ENCODE measurements at regions not wholly inside any gene's neighbourhood (a gene's known extent, or its start where the extent isn't known, plus 50 kb on each side); places are given as distances from the start of the nearest gene placed in this dataset.

- DNase-seq (ENCODE audit: low read depth in 2 of 3, low spot score in 2 of 3) = no peak
These were observed 244.7 kb upstream of the CELF2 start for GRCh38 chr10:10772874-10773508.

DNA sequence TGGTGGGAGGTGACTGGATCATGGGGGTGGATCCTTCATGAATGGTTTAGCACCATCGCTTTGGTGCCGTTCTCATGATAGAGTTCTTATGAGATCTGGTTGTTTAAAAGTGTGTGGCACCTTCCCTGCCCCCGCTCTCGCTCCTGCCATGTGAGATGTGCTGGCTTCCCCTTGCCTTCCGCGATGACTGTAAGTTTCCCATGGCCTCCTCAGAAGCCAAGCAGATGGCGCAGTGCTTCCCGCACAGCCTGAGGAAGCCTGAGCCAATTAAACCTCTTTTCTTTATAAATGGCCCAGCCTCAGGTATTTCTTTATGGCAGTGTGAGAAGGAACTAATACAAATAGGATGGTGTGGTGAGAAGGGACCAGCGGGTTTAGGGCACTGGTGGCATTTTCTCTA lies 243.3 kb upstream of the CELF2 start:
- no peak for DNase-seq (ENCODE audit: low read depth in 2 of 3, low spot score in 2 of 3)

DNA sequence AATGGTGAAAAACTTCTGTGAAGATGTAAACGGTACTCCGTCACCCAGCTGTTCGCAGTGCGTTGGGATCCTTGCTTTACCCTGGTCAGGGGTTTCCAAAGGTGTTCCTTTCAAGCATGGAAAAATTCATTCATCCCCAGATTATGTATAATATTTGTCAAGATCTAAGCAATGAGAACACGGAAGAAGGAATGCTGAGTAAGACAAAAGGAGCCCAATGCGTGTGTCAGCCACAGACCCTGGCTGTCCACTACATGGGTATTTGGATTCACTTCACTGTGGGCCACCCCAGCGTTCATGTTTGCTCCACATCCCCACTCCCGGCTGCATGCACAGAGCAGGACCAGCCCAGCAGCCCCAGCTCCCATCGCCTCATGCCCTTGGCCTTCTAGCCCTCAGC lies 241.3 kb upstream of the CELF2 start:
- no peak for DNase-seq (ENCODE audit: low read depth in 2 of 3, low spot score in 2 of 3)

- no peak for DNase-seq (ENCODE audit: low read depth in 2 of 3, low spot score in 2 of 3)
These were observed 240.4 kb upstream of the CELF2 start for GRCh38 chr10:10777279-10777678.

GRCh38 chr10:10777723-10778122 lies 239.9 kb upstream of the CELF2 start:
- DNase-seq (ENCODE audit: low read depth in 2 of 3, low spot score in 2 of 3) = no peak

GRCh38 chr10:10778959-10779358 lies 238.7 kb upstream of the CELF2 start:
- DNase-seq (ENCODE audit: low read depth in 2 of 3, low spot score in 2 of 3) = no peak

DNA sequence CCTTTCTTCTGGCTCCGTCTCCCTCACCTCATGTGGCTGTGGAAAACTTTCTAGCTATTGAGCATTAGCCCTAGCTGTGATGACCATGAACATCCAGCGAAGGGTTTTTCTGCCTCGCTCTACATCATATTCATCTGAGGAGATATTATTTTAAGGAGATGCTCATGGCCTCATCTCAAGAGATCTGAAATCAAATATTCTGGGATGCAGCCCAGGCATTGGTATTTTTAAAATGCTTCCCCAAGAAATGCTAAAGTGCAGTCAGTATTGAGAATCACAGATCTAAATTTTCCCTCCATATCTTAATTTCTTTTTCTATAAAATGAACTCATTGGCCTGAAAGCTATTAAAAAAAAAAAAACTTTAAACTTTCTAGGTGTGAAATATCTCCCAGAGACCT lies 238.2 kb upstream of the CELF2 start:
- no peak for DNase-seq (ENCODE audit: low read depth in 2 of 3, low spot score in 2 of 3)

- DNase-seq (ENCODE audit: low read depth in 2 of 3, low spot score in 2 of 3) = no peak
These were observed 236.9 kb upstream of the CELF2 start for GRCh38 chr10:10780746-10781145.

DNA sequence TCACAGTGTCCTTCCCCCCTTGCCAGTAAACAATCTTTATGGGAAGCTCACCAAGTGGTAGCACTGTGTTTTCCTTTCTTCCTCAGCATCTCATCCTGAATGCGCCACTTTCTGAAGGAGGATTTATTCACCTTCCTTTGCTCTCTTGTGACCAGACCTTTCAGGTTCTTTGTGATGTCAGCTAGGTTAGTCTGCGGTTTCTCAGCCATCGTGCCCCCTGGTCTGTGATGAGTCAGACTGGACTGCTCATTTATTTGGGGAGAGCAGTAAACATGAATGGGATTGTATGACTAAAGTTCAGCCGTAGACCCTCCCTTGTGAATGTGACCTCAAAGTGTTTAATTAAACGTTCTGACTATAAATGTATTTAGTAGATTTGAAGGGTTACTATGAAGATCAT lies 235.1 kb upstream of the CELF2 start:
- no peak for DNase-seq (ENCODE audit: low read depth in 2 of 3, low spot score in 2 of 3)

DNA sequence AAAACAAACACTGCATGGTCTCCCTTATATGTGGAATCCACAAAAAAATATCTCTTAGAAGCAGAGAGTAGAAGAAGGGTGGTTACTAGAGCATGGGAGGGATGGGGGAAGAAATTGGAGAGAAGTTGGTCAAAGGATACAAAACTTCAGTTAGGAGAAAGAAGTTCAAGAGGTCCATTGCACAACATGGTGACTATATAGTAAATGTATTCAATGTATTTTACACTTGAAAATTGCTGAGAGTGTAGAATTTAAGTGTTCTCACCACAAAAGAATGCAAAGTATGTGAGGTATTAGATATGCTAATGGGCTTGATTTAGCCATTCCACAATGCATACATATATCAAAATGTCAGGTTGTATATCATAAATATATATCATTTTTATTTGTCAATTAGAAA lies 232.0 kb upstream of the CELF2 start:
- no peak for DNase-seq (ENCODE audit: low read depth in 2 of 3, low spot score in 2 of 3)

GRCh38 chr10:10786109-10787090 lies 231.3 kb upstream of the CELF2 start:
- no peak for DNase-seq (ENCODE audit: low read depth in 2 of 3, low spot score in 2 of 3)

DNA sequence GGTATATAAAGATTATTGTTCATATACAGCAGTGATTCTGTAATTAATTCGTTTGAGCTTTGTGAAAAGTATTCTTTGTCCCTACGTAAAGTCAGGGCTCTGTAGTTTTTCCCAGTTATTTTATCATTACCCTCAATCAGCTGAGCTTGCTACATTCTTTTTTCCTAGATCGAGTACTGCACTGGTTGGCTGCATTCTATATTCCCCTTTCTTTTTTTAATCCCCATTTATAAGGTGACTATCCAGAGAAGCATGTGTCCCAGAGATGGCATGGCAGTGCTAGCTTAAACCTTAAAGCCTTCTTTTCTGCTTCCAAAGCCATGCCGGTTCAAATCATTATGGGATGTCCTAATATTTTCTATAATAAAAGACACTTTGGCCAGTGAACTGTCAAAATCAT lies 230.1 kb upstream of the CELF2 start:
- no peak for DNase-seq (ENCODE audit: low read depth in 2 of 3, low spot score in 2 of 3)

DNA sequence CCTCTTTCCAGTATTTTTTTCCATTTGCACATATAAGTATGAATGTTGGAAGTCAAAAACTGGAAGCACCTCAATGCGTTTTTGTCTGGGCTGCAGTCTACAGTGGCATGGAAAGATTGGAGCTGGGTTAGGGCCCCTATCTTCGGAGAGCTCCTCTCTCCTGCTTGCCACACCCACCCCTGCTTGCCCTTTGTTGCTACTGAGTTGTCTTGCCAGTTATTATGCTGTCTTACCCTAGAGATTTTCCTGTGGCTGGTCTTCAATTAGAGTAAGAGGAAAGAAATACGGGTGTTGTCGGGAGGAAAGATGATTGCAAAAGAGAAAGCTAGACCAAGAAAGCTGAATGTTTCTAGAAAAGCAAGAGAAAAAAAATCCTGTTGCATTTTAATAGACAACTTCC lies 228.9 kb upstream of the CELF2 start:
- DNase-seq (ENCODE audit: low read depth in 2 of 3, low spot score in 2 of 3) = no peak

DNA sequence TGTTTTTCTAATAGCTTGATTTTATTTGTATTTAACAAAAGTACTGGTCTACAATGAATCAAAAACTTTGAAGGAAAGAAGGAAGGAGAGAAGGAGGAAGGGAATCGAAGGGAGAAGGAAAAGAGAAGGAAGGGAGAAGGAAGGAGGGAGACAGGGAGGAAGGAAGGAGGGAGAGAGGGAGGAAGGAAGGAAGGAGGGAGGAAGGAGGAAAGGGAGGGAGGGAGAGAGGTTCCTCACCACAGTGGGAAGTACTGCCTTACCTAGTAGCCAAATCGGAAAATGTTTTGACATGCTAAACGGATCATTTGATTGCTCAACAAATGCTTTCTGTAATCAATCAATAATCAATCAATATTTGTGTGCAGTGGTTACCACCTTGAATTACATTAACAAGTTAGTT lies 225.8 kb upstream of the CELF2 start:
- no peak for DNase-seq (ENCODE audit: low read depth in 2 of 3, low spot score in 2 of 3)

- DNase-seq (ENCODE audit: low read depth in 2 of 3, low spot score in 2 of 3) = no peak
These were observed 225.0 kb upstream of the CELF2 start for GRCh38 chr10:10792681-10793080.

GRCh38 chr10:10794046-10794445 lies 223.6 kb upstream of the CELF2 start:
- DNase-seq (ENCODE audit: low read depth in 2 of 3, low spot score in 2 of 3) = no peak

DNA sequence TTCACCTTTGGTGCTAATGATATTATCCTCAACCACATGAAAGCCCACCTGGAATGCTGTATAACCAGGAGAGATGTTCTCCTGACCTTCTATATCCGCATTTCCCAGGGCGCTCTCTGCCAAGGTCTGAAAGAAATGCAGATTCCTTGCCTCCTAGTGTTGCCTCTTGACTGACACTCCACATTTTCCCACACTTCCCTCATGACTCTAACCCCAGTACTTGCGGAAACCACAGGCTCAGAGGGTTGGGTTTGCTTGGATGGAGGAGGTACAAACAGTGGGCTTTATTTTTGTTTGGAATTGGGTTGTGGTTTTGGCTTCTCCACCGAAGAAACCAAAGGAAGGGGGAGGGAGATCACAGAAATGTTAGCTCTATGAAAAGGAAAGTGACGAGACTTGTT lies 222.9 kb upstream of the CELF2 start:
- DNase-seq (ENCODE audit: low read depth in 2 of 3, low spot score in 2 of 3) = no peak

DNA sequence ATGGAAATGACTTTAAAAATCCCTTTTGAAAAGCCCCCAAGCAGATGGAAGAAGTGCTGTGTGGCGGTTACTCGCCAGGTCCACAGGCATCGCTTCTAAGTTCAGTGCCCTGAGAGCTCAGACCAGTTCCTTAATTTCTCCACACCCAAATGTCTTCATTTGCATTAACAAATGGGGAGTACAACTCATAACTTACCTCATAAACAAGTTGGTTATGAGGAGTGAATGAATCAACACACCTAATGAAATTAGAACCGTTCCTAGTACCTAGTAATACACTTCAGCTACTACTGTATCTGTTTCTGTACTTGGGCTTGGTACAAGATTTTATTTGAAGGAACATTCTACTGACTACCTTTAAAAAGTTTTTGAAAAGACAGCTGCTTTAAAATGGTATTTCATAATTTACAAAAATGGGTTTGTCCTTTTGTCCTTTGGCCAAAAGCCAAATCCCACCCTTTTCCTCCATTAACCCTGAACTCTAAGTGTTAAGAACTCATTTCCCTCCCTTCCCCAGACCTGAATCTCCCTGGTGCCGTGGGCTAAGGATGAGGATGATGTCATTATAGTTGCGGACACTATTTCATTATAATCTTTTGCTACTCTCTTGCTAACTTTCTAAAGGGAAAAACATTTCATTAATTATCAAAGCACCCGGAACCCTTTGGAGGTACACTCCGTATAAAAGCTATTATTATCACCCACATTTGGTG lies 221.5 kb upstream of the CELF2 start:
- DNase-seq (ENCODE audit: low read depth in 2 of 3, low spot score in 2 of 3) = no peak

DNA sequence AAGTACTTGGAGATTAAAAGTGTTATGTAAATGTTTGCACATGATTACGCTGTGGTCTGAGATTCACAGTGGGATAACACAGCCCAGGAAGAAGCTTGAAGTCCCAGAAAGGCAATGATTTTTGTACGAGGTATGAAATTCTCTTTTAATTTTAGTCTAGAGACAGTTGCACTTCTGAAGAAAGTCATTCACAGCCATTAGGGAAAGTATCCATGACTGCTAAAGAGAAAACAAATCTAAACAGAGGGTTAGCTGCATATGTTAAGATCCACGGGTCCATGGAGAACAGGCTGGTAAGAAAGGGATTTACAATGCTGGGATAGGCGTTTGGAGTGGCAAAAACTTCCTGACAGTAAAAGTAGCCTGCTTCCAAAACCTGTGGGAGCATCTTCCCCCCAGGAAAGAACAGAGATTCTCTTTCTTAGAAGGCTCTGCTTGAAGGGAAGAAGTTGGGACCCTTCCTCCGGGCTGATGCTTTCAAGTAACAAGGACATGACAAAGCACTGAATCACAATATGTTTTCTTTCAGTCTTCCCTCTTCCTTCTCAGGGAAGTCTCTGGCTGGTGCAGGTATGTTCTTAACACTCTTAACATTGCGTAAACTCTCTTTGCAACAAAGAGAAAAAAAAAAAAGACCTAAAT lies 220.8 kb upstream of the CELF2 start:
- DNase-seq (ENCODE audit: low read depth in 2 of 3, low spot score in 2 of 3) = no peak

DNA sequence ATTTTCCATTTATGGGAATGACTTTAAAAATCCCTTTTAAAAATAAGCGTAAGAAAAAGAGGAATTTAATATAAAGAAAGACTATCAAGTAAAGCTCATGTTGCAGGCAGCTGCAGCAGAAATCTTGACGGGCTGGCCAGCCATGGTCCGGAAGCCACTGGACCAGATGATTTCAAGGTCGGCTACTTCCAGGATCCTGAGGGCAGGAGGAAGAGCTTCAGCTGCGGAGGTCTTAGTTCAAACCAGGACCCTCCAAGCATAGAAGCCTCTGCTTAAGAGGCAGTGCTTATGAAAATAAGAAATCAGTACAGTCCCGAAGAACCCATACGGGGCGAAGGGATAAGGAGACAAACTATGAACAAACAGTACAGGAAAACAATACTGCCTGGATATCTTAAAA lies 220.2 kb upstream of the CELF2 start:
- no peak for DNase-seq (ENCODE audit: low read depth in 2 of 3, low spot score in 2 of 3)

DNA sequence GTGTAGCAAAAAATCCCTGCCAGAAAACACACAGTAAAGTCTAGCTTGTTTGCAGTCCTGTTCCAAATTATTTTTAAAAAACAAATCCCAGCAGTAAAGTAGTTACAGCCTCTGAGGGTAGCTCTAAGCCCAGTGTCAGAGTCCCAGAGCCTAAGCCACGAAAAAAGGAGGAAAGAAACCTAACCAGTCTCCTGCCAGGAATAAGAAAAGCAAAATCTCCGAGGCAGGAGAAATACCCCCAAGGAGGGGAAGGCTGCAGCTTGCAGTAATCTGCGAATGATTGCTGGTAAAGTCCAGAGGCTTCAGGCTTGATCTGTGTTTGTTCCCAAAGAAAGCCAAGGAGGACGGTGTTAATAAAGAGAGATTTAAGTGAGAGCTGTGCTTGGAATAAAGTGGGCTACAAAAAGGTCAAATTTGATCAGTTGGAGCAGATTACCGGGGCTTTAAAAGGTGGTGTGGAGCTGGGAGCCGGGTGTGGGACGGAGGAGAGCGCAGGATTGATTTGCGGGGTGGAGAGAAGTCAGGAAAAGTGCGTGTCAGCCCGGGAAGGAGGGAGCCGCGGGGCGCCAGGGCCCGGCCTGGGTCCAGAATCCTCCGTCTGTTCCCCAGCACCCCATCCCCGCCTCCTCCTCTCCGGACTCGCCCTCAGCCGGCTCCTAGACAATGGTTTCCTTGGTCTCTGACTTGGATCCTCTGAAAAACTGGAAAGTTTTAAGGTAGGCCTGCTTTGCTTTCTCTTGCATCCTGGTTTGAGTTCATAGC lies 219.4 kb upstream of the CELF2 start:
- DNase-seq (ENCODE audit: low read depth in 2 of 3, low spot score in 2 of 3) = no peak

Measured in activated CD8-positive, alpha-beta memory T cell treated with anti-CD3 and anti-CD28 coated beads for 48 hours (primary cell).